Breast epithelium (tissue), 4 donors: ENCODE measurements at regions not wholly inside any gene's neighbourhood (a gene's known extent, or its start where the extent isn't known, plus 50 kb on each side); places are given as distances from the start of the nearest gene placed in this dataset.

ENCODE experiments used
- DNase-seq, 2 donors: peaks; one replicate each; pipeline ENCODE4 v3.0.0-alpha.2; 2019; ENCODE audit warnings: low spot score in 2 of 2
- H3K27ac ChIP-seq, 2 donors: fragments of 200-600 bp; sonication (generic) in 1 of 2; one replicate each; pipeline ENCODE4 v1.5.1; 2016 to 2019; ENCODE audit warnings: mild to moderate bottlenecking in 1 of 2
- H3K27me3 ChIP-seq, 2 donors: fragments of 200-600 bp; sonication (generic) in 1 of 2; one replicate each; pipeline versions ENCODE4 v1.5.1 to v1.6.0; 2017 to 2019; ENCODE audit warnings: control low read depth in 1 of 2, mild to moderate bottlenecking in 1 of 2
- H3K36me3 ChIP-seq: fragments of 200-600 bp; one replicate; pipeline ENCODE4 v1.5.1; 2019
- H3K4me1 ChIP-seq, 2 donors: fragments of 200-600 bp; sonication (generic); one replicate each; pipeline ENCODE4 v1.5.1; 2016 to 2019; ENCODE audit warnings: control low read depth in 1 of 2
- H3K4me3 ChIP-seq, 3 donors: fragments of 200-600 bp; sonication (generic); 1 replicate in 2 of 3; 2 replicates in 1 of 3; pipeline ENCODE4 v1.5.1; 2016 to 2019; ENCODE audit warnings: mild to moderate bottlenecking in 3 of 3, moderate library complexity in 2 of 3
- H3K9me3 ChIP-seq, 2 donors: fragments of 200-600 bp; sonication (generic) in 1 of 2; one replicate each; pipeline ENCODE4 v1.5.1; 2016 to 2019; ENCODE audit warnings: control low read depth in 1 of 2
- CTCF ChIP-seq, 3 donors: fragments of 450-650 bp; IDR thresholded peaks; one replicate each; pipeline ENCODE4 v1.5.1; 2016 to 2017; ENCODE audit warnings: antibody characterized with exemption in 3 of 3, mild to moderate bottlenecking in 3 of 3, moderate library complexity in 3 of 3
- POLR2A ChIP-seq: fragments of 450-650 bp; IDR thresholded peaks from one replicate; pipeline ENCODE4 v1.6.1; 2016; ENCODE audit warnings: antibody characterized with exemption, mild to moderate bottlenecking, moderate library complexity
- POLR2AphosphoS5 ChIP-seq, 3 donors: sonication (generic); formaldehyde crosslinking; IDR thresholded peaks; one replicate each; pipeline ENCODE4 v1.6.1; 2017; ENCODE audit warnings: antibody characterized with exemption in 3 of 3
- intact Hi-C: fragments of 100-400 bp; cut with DNase I; formaldehyde crosslinking; loops from one replicate; pipeline ENCODE4 v1.15.1; 2023; ENCODE audit warnings: low total_unique reads

DNA sequence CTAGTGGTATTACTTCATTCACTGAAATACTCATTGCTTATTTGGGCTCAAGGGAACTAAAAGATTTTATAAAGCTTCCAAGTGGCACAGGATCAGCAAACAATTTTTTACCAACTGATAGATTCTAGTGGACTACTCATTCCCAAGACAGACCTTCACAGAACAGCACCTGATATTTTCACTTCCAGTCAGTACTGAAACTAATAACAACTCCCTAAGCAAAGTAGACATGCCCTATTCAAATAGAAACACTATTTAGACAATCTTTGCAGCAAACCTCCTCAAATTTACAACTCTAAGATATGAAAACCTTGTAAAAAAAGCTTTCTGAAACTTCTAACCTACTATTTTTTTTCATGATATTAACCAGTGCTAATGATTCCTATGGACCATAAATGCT is 2345.8 kb downstream of the LRRC4C start:
- Histone ChIP-seq H3K27ac (no peak overlapping the region), H3K27me3 (no peaks in the 10 kb centered on the region), H3K36me3 (no peaks in the 10 kb centered on the region), H3K4me3 (no peak overlapping the region), H3K4me1 (no peaks in the 10 kb centered on the region), H3K9me3 (no peaks in the 10 kb centered on the region)
- DNase-seq: no peak
- intact Hi-C loops: no loop called here
- TF ChIP-seq POLR2A (no peak), POLR2AphosphoS5 (IDR thresholded peaks at IDR 0.05) (no peak), CTCF (IDR thresholded peaks at IDR 0.05) (no peak)

DNA sequence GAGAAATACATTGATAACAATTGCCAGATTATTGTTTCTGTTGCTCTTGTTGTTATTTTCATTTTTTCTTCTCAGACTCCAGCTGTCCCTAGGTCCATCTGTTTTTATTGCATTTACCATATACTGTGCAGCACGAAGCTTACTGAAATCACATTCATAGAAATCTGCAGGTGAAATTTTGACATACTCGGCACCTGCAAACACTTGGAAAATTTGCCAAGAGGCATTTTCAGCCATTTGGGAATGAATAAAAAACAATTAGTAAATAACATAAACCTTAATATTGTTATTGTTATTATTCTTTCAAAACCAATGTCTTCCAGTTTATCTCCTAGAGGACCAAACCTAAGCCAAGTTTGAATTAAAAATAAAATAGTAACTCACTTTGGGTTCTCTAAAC is 2357.2 kb downstream of the LRRC4C start:
- intact Hi-C loops: no loop called here
- peaks cover 0 to 19% of the 10 kb centered on the region in 2 donors for H3K9me3 ChIP-seq
- no peaks in the 10 kb centered on the region for H3K36me3 ChIP-seq
- no peak overlapping the region for H3K27ac ChIP-seq
- no peak for TF ChIP-seq CTCF (IDR thresholded peaks at IDR 0.05)
- no peak for TF ChIP-seq POLR2A
- no peak for TF ChIP-seq POLR2AphosphoS5 (IDR thresholded peaks at IDR 0.05)
- no peaks in the 10 kb centered on the region for H3K27me3 ChIP-seq
- H3K4me3 ChIP-seq: no peak overlapping the region
- no peak for DNase-seq
- H3K4me1 ChIP-seq: no peaks in the 10 kb centered on the region

DNA sequence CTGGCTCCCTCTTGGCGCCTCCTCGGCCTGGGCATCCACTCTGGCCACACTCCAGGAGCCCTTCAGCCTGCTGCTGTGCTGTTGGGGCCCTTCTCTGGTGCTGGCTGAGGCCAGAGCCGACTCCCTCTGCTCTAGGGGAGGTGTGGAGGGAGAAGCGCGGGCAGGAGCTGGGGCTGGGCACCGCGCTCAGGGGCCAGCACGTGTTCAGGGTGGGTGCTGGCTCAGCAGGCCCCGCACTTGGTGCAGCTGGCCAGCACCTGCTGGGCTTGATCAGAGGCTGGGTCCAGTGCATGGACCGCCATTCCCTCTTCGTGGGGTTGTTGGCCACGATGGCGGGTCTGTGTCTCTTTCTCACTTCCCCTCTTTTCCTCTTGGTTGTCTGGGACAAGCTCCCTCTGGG is 2381.0 kb downstream of the LRRC4C start:
- Histone ChIP-seq H3K27me3 (no peaks in the 10 kb centered on the region), H3K9me3 (no peaks in the 10 kb centered on the region), H3K4me3 (no peak overlapping the region), H3K36me3 (no peaks in the 10 kb centered on the region), H3K4me1 (no peaks in the 10 kb centered on the region), H3K27ac (no peak overlapping the region)
- no peak for TF ChIP-seq POLR2AphosphoS5 (IDR thresholded peaks at IDR 0.05)
- TF ChIP-seq POLR2A: no peak
- no peak for TF ChIP-seq CTCF (IDR thresholded peaks at IDR 0.05)
- intact Hi-C loops: no loop called here
- DNase-seq: no peak

GRCh38 chr11:39037611-39038010 is 2421.8 kb downstream of the LRRC4C start:
- H3K9me3 ChIP-seq: no peaks in the 10 kb centered on the region
- H3K27ac ChIP-seq: no peak overlapping the region
- H3K27me3 ChIP-seq: no peaks in the 10 kb centered on the region
- no peak for DNase-seq
- H3K4me1 ChIP-seq: no peaks in the 10 kb centered on the region
- no peaks in the 10 kb centered on the region for H3K36me3 ChIP-seq
- TF ChIP-seq CTCF (IDR thresholded peaks at IDR 0.05): no peak
- TF ChIP-seq POLR2A: no peak
- TF ChIP-seq POLR2AphosphoS5 (IDR thresholded peaks at IDR 0.05): no peak
- intact Hi-C loops: no loop called here
- H3K4me3 ChIP-seq: no peak overlapping the region

GRCh38 chr11:39036021-39036420 is 2423.4 kb downstream of the LRRC4C start:
- Histone ChIP-seq H3K27me3 (no peaks in the 10 kb centered on the region), H3K4me1 (no peaks in the 10 kb centered on the region), H3K36me3 (no peaks in the 10 kb centered on the region), H3K9me3 (no peaks in the 10 kb centered on the region), H3K27ac (no peak overlapping the region), H3K4me3 (no peak overlapping the region)
- TF ChIP-seq POLR2A (no peak), POLR2AphosphoS5 (IDR thresholded peaks at IDR 0.05) (no peak), CTCF (IDR thresholded peaks at IDR 0.05) (no peak)
- intact Hi-C loops: no loop called here
- no peak for DNase-seq
